H9 (cell line): ENCODE measurements at regions not wholly inside any gene's neighbourhood (a gene's known extent, or its start where the extent isn't known, plus 50 kb on each side); places are given as distances from the start of the nearest gene placed in this dataset.
A peak's percentile ranks its signal among the peaks of the same experiment; 100 is the strongest.

Experiments used
- DNase-seq: peaks from one replicate; pipeline ENCODE4 v3.0.0-alpha.2; 2017
- H2AFZ ChIP-seq: one replicate; pipeline ENCODE4 v1.6.1; 2013; ENCODE audit warnings: mild to moderate bottlenecking, low read length, control low read depth, moderate library complexity
- H2AK5ac ChIP-seq: 2 replicates; pipeline ENCODE4 v1.6.1; 2013; ENCODE audit warnings: low read length, control low read depth, mixed read lengths; ENCODE audit not compliant: insufficient read length
- H2BK120ac ChIP-seq: one replicate; pipeline ENCODE4 v1.6.1; 2013; ENCODE audit warnings: low read depth, mild to moderate bottlenecking, low read length, control low read depth, inconsistent platforms; ENCODE audit not compliant: poor library complexity, severe bottlenecking
- H2BK12ac ChIP-seq: 2 replicates; pipeline ENCODE4 v1.6.1; 2013; ENCODE audit warnings: low read length, control low read depth, mixed read lengths, low read depth; ENCODE audit not compliant: insufficient read length
- H2BK15ac ChIP-seq: 2 replicates; pipeline ENCODE4 v1.6.1; 2013; ENCODE audit warnings: low read depth, low read length, control low read depth
- H2BK20ac ChIP-seq: one replicate; pipeline ENCODE4 v1.6.1; 2013; ENCODE audit warnings: low read depth, mild to moderate bottlenecking, low read length, control low read depth, inconsistent platforms; ENCODE audit not compliant: poor library complexity, severe bottlenecking
- H2BK5ac ChIP-seq: 2 replicates; pipeline ENCODE4 v1.6.1; 2013; ENCODE audit warnings: low read length, control low read depth, mixed read lengths; ENCODE audit not compliant: insufficient read length
- H3K14ac ChIP-seq: 2 replicates; pipeline ENCODE4 v1.6.1; 2013; ENCODE audit warnings: low read length, control low read depth; ENCODE audit not compliant: insufficient read depth
- H3K18ac ChIP-seq: 2 replicates; pipeline ENCODE4 v1.6.1; 2013; ENCODE audit warnings: low read depth, mild to moderate bottlenecking, mixed read lengths, low read length, control low read depth; ENCODE audit not compliant: insufficient read length
- H3K23ac ChIP-seq: 2 replicates; pipeline ENCODE4 v1.6.1; 2013; ENCODE audit warnings: low read length, control low read depth, mixed read lengths, low read depth; ENCODE audit not compliant: insufficient read length
- H3K23me2 ChIP-seq: 2 replicates; pipeline ENCODE4 v1.6.1; 2013; ENCODE audit warnings: low read depth, mild to moderate bottlenecking, mixed read lengths, low read length, control low read depth; ENCODE audit not compliant: insufficient read length, poor library complexity, severe bottlenecking
- H3K27ac ChIP-seq: 2 replicates; pipeline ENCODE4 v1.5.1; 2013; ENCODE audit warnings: low read length, control low read depth, mixed read lengths, low read depth; ENCODE audit not compliant: insufficient read length
- H3K27me3 ChIP-seq: 2 replicates; pipeline ENCODE4 v1.6.1; 2013; ENCODE audit warnings: low read length, control low read depth, inconsistent platforms; ENCODE audit not compliant: insufficient read depth
- H3K4ac ChIP-seq: 2 replicates; pipeline ENCODE4 v1.6.1; 2013; ENCODE audit warnings: low read depth, mild to moderate bottlenecking, control low read depth, inconsistent platforms, low read length, moderate library complexity
- H3K4me1 ChIP-seq: 2 replicates; pipeline ENCODE4 v1.6.1; 2013; ENCODE audit warnings: low read length, control low read depth, inconsistent platforms; ENCODE audit not compliant: insufficient read depth
- H3K4me2 ChIP-seq: 2 replicates; pipeline ENCODE4 v1.6.1; 2013; ENCODE audit warnings: low read length, control low read depth, mixed read lengths; ENCODE audit not compliant: insufficient read length, insufficient read depth
- H3K56ac ChIP-seq: 2 replicates; pipeline ENCODE4 v1.6.1; 2013; ENCODE audit warnings: low read depth, mild to moderate bottlenecking, mixed read lengths, low read length, control low read depth; ENCODE audit not compliant: insufficient read length
- H3K79me1 ChIP-seq: 2 replicates; pipeline ENCODE4 v1.6.1; 2013; ENCODE audit warnings: low read depth, mild to moderate bottlenecking, moderate library complexity, low read length, control low read depth, inconsistent platforms; ENCODE audit not compliant: insufficient read depth, poor library complexity, severe bottlenecking
- H3K79me2 ChIP-seq: 2 replicates; pipeline ENCODE4 v1.6.1; 2013; ENCODE audit warnings: low read length, control low read depth, inconsistent platforms; ENCODE audit not compliant: insufficient read depth
- H3K9ac ChIP-seq: 2 replicates; pipeline ENCODE4 v1.6.1; 2013; ENCODE audit warnings: low read length, control low read depth, mixed read lengths; ENCODE audit not compliant: insufficient read length; ENCODE audit errors: extremely low read depth
- H3K9me3 ChIP-seq: one replicate; pipeline ENCODE4 v1.6.1; 2013; ENCODE audit warnings: low read depth, low read length, inconsistent platforms; ENCODE audit not compliant: control insufficient read depth
- H3T11ph ChIP-seq: one replicate; pipeline ENCODE4 v1.6.1; 2013; ENCODE audit warnings: mild to moderate bottlenecking, low read length, control low read depth, inconsistent platforms
- H4K20me1 ChIP-seq: one replicate; pipeline ENCODE4 v1.6.1; 2013; ENCODE audit not compliant: control insufficient read depth, insufficient read length, insufficient read depth
- H4K5ac ChIP-seq: 2 replicates; pipeline ENCODE4 v1.6.1; 2013; ENCODE audit warnings: low read depth, mild to moderate bottlenecking, mixed read lengths, low read length, control low read depth; ENCODE audit not compliant: insufficient read length
- H4K8ac ChIP-seq: replicated peaks from 2 replicates; pipeline ENCODE4 v1.6.1; 2013; ENCODE audit warnings: low read length, control low read depth, mixed read lengths, low read depth; ENCODE audit not compliant: insufficient read length
- H4K91ac ChIP-seq: 2 replicates; pipeline ENCODE4 v1.6.1; 2013; ENCODE audit warnings: low read depth, mild to moderate bottlenecking, moderate library complexity, mixed read lengths, low read length, control low read depth; ENCODE audit not compliant: insufficient read length
- H3K27ac Mint-ChIP-seq, 3 experiments: 2 replicates in 2 of 3; 3 replicates in 1 of 3; pipeline ENCODE4 v1.8.0; 2020 to 2021; ENCODE audit warnings: mixed read lengths in 3 of 3, mild to moderate bottlenecking in 1 of 3, moderate library complexity in 1 of 3
- H3K27me3 Mint-ChIP-seq: 2 replicates; pipeline ENCODE4 v1.8.0; 2021; ENCODE audit warnings: low read depth, mild to moderate bottlenecking, moderate library complexity, mixed read lengths
- H3K36me3 Mint-ChIP-seq, 3 experiments: 2 replicates in 2 of 3; 3 replicates in 1 of 3; pipeline ENCODE4 v1.8.0; 2020 to 2021; ENCODE audit warnings: low read depth in 3 of 3, mixed read lengths in 3 of 3; ENCODE audit not compliant: insufficient read depth in 1 of 3
- H3K4me1 Mint-ChIP-seq, 2 experiments: 2 replicates each; pipeline ENCODE4 v1.8.0; 2020; ENCODE audit warnings: mixed read lengths in 2 of 2
- H3K4me3 Mint-ChIP-seq, 2 experiments: 2 replicates in 1 of 2; 3 replicates in 1 of 2; pipeline ENCODE4 v1.8.0; 2020 to 2021; ENCODE audit warnings: mild to moderate bottlenecking in 2 of 2, mixed read lengths in 2 of 2, moderate library complexity in 1 of 2
- H3K9me3 Mint-ChIP-seq, 2 experiments: 2 replicates in 1 of 2; 3 replicates in 1 of 2; pipeline ENCODE4 v1.8.0; 2020; ENCODE audit warnings: mild to moderate bottlenecking in 2 of 2, mixed read lengths in 2 of 2, moderate library complexity in 1 of 2
- CTCF ChIP-seq: fragments of 200-600 bp; sonication (generic); conservative IDR thresholded peaks from 3 replicates; pipeline ENCODE4 v1.8.0; 2021; ENCODE audit warnings: antibody characterized with exemption, mild to moderate bottlenecking
- WGBS: extraction: QIAGEN DNeasy Blood & Tissue Kit; methylation state at CpG from one replicate; pipeline ENCODE4 v1.1.7; 2013; ENCODE audit warnings: missing lambda C conversion rate, low lambda C conversion rate, mixed read lengths; ENCODE audit not compliant: insufficient read length; ENCODE audit errors: extremely low coverage; 5-methylcytosine and 5-hydroxymethylcytosine counted together

GRCh38 chr6:76867182-76867581 lies 596.1 kb downstream of the HTR1B start:
- Histone ChIP-seq H2BK12ac (no peak overlapping the region), H2BK20ac (no peak overlapping the region), H4K20me1 (no peaks in the 10 kb centered on the region), H3K27ac (no peak overlapping the region), H3K9ac (no peak overlapping the region), H2BK5ac (no peak overlapping the region), H3K79me2 (no peaks in the 10 kb centered on the region), H2BK120ac (no peak overlapping the region), H3K27me3 (no peaks in the 10 kb centered on the region), H3K4ac (no peak overlapping the region), H3K4me1 (no peaks in the 10 kb centered on the region), H3K18ac (no peak overlapping the region), H2AFZ (no peak overlapping the region), H3K9me3 (no peaks in the 10 kb centered on the region), H4K8ac (no peak overlapping the region), H3K56ac (no peak overlapping the region), H4K5ac (no peak overlapping the region), H3K23me2 (no peaks in the 10 kb centered on the region), H3K79me1 (no peaks in the 10 kb centered on the region), H3K23ac (no peak overlapping the region), H3K4me2 (no peak overlapping the region), H3T11ph (no peak overlapping the region), H2AK5ac (no peak overlapping the region), H2BK15ac (no peak overlapping the region), H3K14ac (no peak overlapping the region), H4K91ac (no peak overlapping the region)
- H3K27ac Mint-ChIP-seq, result peak overlapping the region in 2 of 3 experiments; percentile 38 to 76; a peak in 1 of 7 replicates
- TF ChIP-seq CTCF, result no peak
- H3K4me3 Mint-ChIP-seq, result no peak overlapping the region
- peaks cover 8 to 12% of the 10 kb centered on the region in 2 experiments for H3K9me3 Mint-ChIP-seq
- no peaks in the 10 kb centered on the region for H3K27me3 Mint-ChIP-seq
- peaks cover 9 to 17% of the 10 kb centered on the region in 2 experiments for H3K4me1 Mint-ChIP-seq
- H3K36me3 Mint-ChIP-seq, result peaks cover 0 to 25% (median 0%) of the 10 kb centered on the region in 3 experiments; a peak in 3 of 7 replicates
- WGBS, result no CpG with 5 or more reads among the region's 3 CpGs
- DNase-seq, result no peak
